ENCODE measurements at regions not wholly inside any gene's neighbourhood (a gene's known extent, or its start where the extent isn't known, plus 50 kb on each side); places are given as distances from the start of the nearest gene placed in this dataset.

- H3K4me3 ChIP-seq (ENCODE audit: low read depth, low read length) = no peak overlapping the region
- DNase-seq (ENCODE audit: low read depth) = peak; percentile 32
- TF ChIP-seq CTCF (conservative IDR thresholded peaks at IDR 0.05; ENCODE audit: low read depth, low read length) = no peak
Observed at GRCh38 chr3:170780955-170781354, 89.0 kb downstream of the RPL22L1 start.

GRCh38 chr3:170780471-170780870, 89.5 kb downstream of the RPL22L1 start:
- no peak for DNase-seq (ENCODE audit: low read depth)
- H3K4me3 ChIP-seq (ENCODE audit: low read depth, low read length) = no peak overlapping the region
- no peak for TF ChIP-seq CTCF (conservative IDR thresholded peaks at IDR 0.05; ENCODE audit: low read depth, low read length)

GRCh38 chr3:170778240-170779217, 91.5 kb downstream of the RPL22L1 start:
- no peak overlapping the region for H3K4me3 ChIP-seq (ENCODE audit: low read depth, low read length)
- TF ChIP-seq CTCF (conservative IDR thresholded peaks at IDR 0.05; ENCODE audit: low read depth, low read length) = no peak

GRCh38 chr3:170777564-170777926, 92.5 kb downstream of the RPL22L1 start:
- no peak for DNase-seq (ENCODE audit: low read depth)
- TF ChIP-seq CTCF (conservative IDR thresholded peaks at IDR 0.05; ENCODE audit: low read depth, low read length) = no peak
- H3K4me3 ChIP-seq (ENCODE audit: low read depth, low read length) = no peak overlapping the region

More at GRCh38 chr3:170778240-170779217, 91.5 kb downstream of the RPL22L1 start:
- no peak for DNase-seq (ENCODE audit: low read depth)

GRCh38 chr3:170776887-170777563, 93.0 kb downstream of the RPL22L1 start:
- DNase-seq (ENCODE audit: low read depth) = no peak
- no peak for TF ChIP-seq CTCF (conservative IDR thresholded peaks at IDR 0.05; ENCODE audit: low read depth, low read length)
- H3K4me3 ChIP-seq (ENCODE audit: low read depth, low read length) = no peak overlapping the region

GRCh38 chr3:170773682-170774425, 96.1 kb downstream of the RPL22L1 start:
- TF ChIP-seq CTCF (conservative IDR thresholded peaks at IDR 0.05; ENCODE audit: low read depth, low read length) = no peak
- no peak for DNase-seq (ENCODE audit: low read depth)
- H3K4me3 ChIP-seq (ENCODE audit: low read depth, low read length) = no peak overlapping the region
